ENCODE measurements at regions not wholly inside any gene's neighbourhood (a gene's known extent, or its start where the extent isn't known, plus 50 kb on each side); places are given as distances from the start of the nearest gene placed in this dataset.

- no peak for TF ChIP-seq CTCF (conservative IDR thresholded peaks at IDR 0.05 in 1 of 2, IDR thresholded peaks at IDR 0.05 in 1 of 2; ENCODE audit: extremely low read depth in 1 of 2, insufficient read depth in 1 of 2, low read depth in 1 of 2, low read length in 2 of 2)
- TF ChIP-seq EZH2 (IDR thresholded peaks at IDR 0.05; ENCODE audit: borderline replicate concordance, low read length), result no peak
Observed at GRCh38 chr5:23991406-23991805, 484.0 kb downstream of the PRDM9 start.

Measured in mammary epithelial cell (primary cell).